GM23338 (cell line): ENCODE measurements at regions not wholly inside any gene's neighbourhood (a gene's known extent, or its start where the extent isn't known, plus 50 kb on each side); places are given as distances from the start of the nearest gene placed in this dataset.

Experiments used
- EZH2 ChIP-seq: fragments of 200-600 bp; sonication (generic); IDR thresholded peaks from one replicate; pipeline ENCODE4 v1.8.0; 2017; ENCODE audit warnings: antibody characterized with exemption, mild to moderate bottlenecking, low read depth; ENCODE audit not compliant: unreplicated experiment
- EZH2phosphoT487 ChIP-seq: fragments of 200-600 bp; sonication (generic); IDR thresholded peaks from one replicate; pipeline ENCODE4 v1.8.1; 2018; ENCODE audit warnings: antibody characterized with exemption; ENCODE audit not compliant: unreplicated experiment
- JUNB ChIP-seq: IDR thresholded peaks from one replicate; pipeline ENCODE4 v1.6.1; 2016; ENCODE audit warnings: antibody characterized with exemption; ENCODE audit not compliant: unreplicated experiment
- NANOG ChIP-seq: IDR thresholded peaks from 2 replicates; pipeline ENCODE4 v1.6.1; 2016; ENCODE audit warnings: antibody characterized with exemption, borderline replicate concordance
- POLR2AphosphoS5 ChIP-seq: IDR thresholded peaks from 2 replicates; pipeline ENCODE4 v1.6.1; 2016; ENCODE audit warnings: antibody characterized with exemption, low read depth
- REST ChIP-seq: IDR thresholded peaks from one replicate; pipeline ENCODE4 v1.6.1; 2018; ENCODE audit warnings: antibody characterized with exemption; ENCODE audit not compliant: unreplicated experiment
- ZNF331 ChIP-seq: fragments of 250-450 bp; sonication (Bioruptor Pico); IDR thresholded peaks from 2 replicates; pipeline ENCODE4 v1.5.0; 2020; ENCODE audit warnings: low read depth, mild to moderate bottlenecking, moderate library complexity
- TF ChIP-seq, protein P1 (sequence below), 2 experiments: fragments of 200-600 bp in 1 of 2; sonication (generic) in 1 of 2; conservative IDR thresholded peaks; 2 replicates each; pipeline versions ENCODE4 v1.5.1 to v1.6.1; 2016 to 2017; ENCODE audit warnings: antibody characterized with exemption in 2 of 2, low read depth in 2 of 2, mild to moderate bottlenecking in 2 of 2, moderate library complexity in 1 of 2

DNA sequence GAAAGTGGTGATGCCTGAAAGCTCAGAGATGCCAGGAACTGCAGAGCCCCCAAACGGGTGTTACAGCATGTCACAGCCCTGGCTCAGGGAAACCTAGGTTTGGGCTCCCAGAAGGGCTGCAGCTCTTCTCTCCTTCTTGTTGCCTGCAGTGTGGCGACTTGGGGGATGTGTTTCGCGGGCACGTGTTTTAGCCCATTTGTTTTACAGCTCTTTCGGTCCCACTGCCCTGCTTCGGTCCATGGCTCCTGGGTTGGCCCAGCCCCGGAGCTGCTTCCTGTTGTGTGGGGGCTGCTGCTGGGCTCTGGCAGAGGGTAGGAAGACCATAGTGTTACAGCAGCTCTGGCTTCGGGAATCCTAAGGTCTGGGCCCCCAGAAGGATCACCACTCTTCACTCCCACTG lies 222.9 kb upstream of the RIOK2 start:
- TF ChIP-seq, protein P1, sequence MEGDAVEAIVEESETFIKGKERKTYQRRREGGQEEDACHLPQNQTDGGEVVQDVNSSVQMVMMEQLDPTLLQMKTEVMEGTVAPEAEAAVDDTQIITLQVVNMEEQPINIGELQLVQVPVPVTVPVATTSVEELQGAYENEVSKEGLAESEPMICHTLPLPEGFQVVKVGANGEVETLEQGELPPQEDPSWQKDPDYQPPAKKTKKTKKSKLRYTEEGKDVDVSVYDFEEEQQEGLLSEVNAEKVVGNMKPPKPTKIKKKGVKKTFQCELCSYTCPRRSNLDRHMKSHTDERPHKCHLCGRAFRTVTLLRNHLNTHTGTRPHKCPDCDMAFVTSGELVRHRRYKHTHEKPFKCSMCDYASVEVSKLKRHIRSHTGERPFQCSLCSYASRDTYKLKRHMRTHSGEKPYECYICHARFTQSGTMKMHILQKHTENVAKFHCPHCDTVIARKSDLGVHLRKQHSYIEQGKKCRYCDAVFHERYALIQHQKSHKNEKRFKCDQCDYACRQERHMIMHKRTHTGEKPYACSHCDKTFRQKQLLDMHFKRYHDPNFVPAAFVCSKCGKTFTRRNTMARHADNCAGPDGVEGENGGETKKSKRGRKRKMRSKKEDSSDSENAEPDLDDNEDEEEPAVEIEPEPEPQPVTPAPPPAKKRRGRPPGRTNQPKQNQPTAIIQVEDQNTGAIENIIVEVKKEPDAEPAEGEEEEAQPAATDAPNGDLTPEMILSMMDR (conservative IDR thresholded peaks at IDR 0.05; ENCODE audit: low read depth in 2 of 2): no peak
- TF ChIP-seq EZH2: no peak
- TF ChIP-seq REST: no peak
- no peak for TF ChIP-seq EZH2phosphoT487
- no peak for TF ChIP-seq POLR2AphosphoS5
- no peak for TF ChIP-seq ZNF331 (CRISPR knock-in tag)
- TF ChIP-seq NANOG: no peak
- no peak for TF ChIP-seq JUNB
